SW 1271 (cell line): ENCODE measurements at regions not wholly inside any gene's neighbourhood (a gene's known extent, or its start where the extent isn't known, plus 50 kb on each side); places are given as distances from the start of the nearest gene placed in this dataset.

Source experiments
- DNase-seq, 2 experiments: peaks; one replicate each; lab custom pipeline; 2025; lab: John Stamatoyannopoulos, UW

DNA sequence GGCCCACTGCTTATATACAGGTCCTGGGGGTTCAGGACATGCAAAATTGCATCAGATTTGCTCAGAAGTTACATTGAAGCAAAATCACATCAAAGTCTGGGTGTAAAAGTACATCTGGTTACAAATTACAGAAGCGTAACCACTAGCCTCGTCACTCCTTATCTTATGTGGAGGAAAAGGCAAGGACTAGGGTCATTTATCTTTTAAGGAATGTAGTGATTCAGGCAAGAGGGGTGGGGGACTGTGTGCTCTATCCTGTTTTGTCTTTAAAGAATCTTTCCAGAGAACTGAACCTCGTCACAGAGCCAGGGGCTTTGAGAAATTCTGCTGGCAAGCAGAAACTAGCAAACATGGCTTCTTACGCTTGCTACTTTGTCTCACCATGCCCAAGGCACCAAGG, 61.1 kb upstream of the RAB4A start:
- no peak for DNase-seq

DNA sequence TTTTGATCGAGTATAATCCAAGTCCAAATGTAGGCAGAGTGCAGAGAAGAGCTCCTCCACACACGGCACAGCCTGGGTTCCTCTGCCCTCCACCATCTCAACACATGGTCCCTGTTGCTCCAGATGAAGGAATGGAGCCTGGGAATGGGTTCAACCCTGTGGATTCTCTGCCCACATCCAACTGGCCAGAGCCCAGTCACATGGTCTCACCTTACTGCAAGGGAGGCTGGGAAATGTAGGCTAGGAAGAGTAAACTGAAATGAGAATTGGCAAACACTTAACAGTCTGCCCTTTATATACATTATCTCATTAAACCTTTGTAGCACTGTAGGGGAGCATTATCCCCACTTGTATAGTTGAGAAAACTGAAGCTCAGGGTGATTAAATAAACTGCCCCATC, 60.1 kb upstream of the RAB4A start:
- no peak for DNase-seq

DNA sequence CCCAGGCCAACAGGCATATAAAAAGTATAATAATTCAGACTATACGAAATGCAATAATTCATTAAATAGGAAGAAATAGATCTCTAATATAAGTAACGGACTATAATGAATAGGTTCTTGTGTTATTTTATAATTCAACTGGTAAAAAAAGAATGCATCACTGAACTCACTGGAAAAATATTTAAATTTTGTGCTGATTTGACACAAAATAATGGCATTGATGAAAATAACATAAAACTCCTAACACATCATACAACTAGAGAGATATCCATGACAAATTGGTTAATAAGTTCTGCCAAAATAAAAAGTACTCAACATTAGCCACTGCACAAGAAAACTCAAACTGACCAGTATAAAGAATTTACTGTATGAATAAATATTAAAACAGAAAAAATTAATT, 57.1 kb upstream of the RAB4A start:
- no peak for DNase-seq

DNA sequence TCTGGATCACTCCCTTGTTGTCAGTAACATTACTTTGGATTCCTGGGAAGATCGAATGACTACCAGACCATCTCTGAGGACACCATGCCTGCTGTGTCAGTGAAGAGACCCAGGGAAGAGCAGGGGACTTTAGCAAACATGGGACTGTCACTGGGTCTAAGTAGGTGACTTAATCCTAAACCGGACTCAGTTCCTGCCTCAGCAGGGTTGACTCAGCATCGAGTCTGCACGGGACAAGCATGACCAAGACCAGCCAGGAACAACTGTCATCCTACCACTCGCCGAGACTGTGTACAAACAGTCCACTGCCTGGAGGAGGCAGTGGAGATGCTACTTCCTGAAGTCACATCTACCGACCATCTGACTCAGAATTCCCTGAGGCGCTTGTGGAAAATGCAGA, 53.2 kb upstream of the RAB4A start:
- no peak for DNase-seq

DNA sequence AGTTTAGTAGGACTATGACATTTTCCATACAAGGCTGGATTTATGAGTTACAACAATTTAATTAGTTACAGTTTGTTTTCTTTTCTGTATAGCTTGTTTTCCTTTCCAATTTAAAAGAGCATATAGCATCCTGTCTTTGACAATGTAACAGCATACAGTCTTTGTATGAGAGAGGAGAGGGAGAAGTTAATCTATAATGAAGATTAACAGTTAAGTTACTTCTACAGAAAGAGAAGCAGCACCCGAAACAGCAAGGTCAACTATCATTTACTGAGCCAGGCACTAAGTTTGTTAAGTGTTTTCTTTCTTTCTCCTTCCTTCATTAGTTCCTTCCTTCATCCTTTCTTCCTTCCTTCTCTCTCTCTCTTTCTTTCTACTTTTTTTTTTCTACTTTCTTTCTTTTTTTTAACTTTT, 52.3 kb upstream of the RAB4A start:
- DNase-seq: no peak

DNA sequence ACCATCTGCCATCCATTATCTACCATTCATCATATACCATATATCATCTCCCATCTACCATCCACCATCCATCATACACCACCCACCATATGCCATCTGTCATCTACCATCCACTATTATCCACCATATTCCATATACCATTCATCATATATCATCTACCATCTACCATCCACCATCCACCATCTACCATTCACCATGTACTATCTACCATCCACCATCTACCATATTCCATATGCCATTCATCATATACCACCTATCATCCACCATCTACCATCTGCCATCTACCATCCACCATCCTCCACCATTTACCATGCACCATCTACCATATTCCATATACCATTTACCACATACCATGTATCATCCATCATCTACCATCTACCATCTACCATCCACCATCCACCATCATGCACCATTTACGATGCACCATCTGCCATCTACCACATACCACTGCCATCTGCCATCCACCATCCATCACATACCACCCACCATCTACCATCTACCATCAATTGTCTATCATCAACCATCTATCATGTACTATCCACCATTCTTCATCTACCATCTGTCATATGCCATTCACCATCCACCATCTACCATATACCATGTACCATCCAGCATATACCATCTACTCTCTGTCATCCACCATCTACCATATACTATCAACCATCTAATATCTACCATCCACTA, 50.6 kb upstream of the RAB4A start:
- no peak for DNase-seq

DNA sequence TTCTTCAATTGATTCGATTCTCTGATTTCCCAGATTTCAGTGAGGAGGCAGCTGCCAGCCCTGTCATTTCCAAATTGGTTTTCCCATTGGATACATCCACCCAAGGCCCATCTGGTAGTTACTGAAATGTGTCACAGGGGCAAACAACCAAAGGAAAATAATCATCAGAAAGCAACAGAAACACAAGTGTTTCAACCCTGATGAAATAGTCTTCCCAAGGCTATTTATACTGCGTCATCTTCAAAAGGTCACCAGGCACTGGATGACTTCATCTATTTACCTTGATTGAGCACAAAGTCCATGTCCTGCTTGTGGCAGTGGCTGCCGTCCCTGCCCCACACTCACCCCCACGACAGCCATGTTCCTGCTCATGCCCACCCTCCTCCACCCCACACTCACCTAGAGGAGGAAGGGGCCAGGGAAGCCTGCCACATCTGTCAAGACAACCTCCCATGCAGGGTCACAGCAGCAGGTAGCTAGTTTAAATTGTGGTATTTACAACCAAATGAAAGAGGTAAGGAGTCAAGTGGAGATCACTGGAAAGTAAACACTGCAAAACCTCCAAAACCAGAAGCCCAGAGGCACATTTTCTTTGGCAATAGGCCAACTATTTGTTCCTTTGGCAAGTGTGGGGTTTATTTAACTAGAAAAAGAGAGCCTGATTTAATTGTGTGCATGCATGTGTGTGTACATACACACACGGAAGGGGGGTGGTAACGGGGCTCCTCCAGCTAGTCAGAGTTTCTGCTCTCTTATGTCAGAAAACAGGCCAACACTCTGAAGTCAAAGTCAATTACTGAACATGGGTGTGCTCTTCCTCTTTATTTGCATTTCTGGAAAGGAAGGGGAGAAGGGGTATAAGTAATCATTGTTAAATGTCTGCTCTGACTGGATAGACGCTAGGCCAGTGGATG, 49.5 kb upstream of the RAB4A start:
- no peak for DNase-seq
